Epithelial cell of proximal tubule (primary cell): ENCODE measurements at regions not wholly inside any gene's neighbourhood (a gene's known extent, or its start where the extent isn't known, plus 50 kb on each side); places are given as distances from the start of the nearest gene placed in this dataset.

Experiments
- DNase-seq: peaks from one replicate; pipeline ENCODE4 v3.0.0-alpha.2; 2011; ENCODE audit warnings: low read depth
- H3K4me3 ChIP-seq: 2 replicates; pipeline ENCODE4 v1.5.1; 2011; ENCODE audit warnings: low read depth, mild to moderate bottlenecking, low read length
- CTCF ChIP-seq: conservative IDR thresholded peaks from 2 replicates; pipeline ENCODE4 v1.5.1; 2012; ENCODE audit warnings: low read depth, mild to moderate bottlenecking, low read length

DNA sequence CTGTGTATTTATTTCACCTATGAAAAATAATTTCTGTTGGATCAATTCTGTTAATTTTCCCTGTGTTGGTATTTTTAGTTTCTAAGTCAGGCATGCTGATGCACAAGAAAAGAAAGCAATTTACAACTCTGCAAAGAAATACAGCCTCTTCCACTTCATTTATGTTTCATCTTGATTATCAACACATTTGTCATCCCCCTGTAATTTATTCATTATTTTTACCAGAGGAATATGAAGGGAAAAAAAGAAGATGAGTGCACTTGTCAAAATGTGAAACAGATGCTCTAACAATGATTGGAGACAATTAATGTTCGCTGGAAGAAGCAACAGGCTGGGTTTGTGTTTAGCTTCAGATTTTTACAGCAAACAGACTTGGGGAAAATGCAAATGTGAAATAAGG lies 958.5 kb upstream of the SEL1L start:
- H3K4me3 ChIP-seq: no peak overlapping the region
- no peak for TF ChIP-seq CTCF
- no peak for DNase-seq

- no peak for TF ChIP-seq CTCF
- DNase-seq: no peak
- H3K4me3 ChIP-seq: no peak overlapping the region
These were observed 966.6 kb upstream of the SEL1L start for GRCh38 chr14:82500222-82500621.

DNA sequence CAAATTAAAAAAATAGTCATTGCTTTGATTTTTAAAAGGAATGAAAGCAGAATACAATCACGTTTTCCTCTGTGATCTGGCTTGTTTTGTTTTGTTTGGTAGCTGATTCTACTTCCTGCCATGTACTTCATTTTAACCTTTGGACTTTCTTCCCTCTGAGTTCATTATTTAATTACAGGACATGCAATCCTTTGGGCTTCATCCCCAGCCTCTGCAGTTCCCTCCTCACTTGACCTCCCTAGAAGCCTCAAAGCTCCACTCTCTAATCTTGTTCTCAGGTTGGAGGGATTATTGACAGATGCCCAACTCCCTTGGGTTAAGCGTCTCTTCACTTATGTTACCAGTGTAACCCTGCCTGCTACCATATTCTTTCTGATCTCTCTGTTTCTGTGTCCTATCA lies 967.9 kb upstream of the SEL1L start:
- no peak overlapping the region for H3K4me3 ChIP-seq
- TF ChIP-seq CTCF: no peak
- DNase-seq: no peak

DNA sequence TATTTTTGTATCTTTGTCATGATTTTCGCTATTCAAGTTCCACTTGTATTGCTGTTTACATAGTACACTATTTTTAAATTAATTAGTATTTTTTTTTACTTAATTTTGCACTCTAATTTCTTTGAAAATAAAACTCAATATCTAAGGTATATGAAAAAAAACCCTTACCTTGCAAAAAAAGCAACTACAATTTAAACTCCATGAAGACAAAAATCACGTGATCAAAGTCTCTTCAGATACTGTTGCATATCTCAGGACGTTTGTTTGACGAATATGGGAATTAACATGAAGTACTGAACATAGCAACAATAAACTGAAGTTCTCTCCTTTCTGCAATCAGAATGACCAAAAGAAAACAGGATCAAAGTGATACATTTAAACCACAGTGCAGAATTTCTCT lies 968.4 kb upstream of the SEL1L start:
- no peak for TF ChIP-seq CTCF
- no peak overlapping the region for H3K4me3 ChIP-seq

DNA sequence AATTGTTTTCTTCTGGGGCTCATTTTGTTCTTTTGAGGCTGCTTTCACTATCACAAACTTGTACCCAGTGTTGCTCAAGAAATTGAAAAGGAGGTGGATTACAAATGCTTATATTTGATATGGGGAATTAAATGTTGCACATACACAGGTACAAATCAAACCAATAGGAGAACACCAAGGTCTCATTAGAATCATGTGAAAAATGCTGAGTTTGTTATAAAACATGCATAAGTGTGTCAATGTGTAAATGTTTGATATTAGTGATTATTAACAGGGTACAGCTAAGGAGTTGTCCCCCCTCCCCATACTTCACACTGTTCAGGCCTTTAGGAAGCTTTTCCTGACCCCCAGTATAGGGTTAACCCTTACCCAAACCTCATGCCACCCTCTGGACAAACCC lies 971.2 kb upstream of the SEL1L start:
- TF ChIP-seq CTCF: no peak
- no peak for DNase-seq
- H3K4me3 ChIP-seq: no peak overlapping the region

More for the DNA sequence above, 968.4 kb upstream of the SEL1L start:
- no peak for DNase-seq

DNA sequence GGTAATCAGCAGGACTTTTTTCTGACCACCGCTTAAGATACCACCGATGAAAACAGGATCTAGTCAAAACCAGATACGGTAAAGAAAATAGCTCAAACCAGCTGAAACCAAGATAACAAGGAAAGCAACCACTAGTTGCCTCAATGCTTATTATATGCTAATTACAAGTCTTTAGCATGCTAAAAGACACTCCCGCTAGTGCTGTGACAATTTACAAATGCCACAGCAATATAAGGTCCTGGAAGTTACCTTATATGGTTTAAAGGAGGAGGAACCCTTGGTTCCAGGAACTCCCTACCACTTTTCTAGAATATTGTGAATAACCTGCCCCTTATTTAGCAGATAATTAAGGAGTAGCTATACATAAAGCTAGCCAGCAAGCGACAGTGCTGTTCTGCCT lies 976.4 kb upstream of the SEL1L start:
- DNase-seq: no peak
- TF ChIP-seq CTCF: no peak
- H3K4me3 ChIP-seq: no peak overlapping the region

GRCh38 chr14:82511399-82511798 lies 977.7 kb upstream of the SEL1L start:
- no peak for DNase-seq
- no peak for TF ChIP-seq CTCF
- no peak overlapping the region for H3K4me3 ChIP-seq
